H1 (cell line): ENCODE measurements at regions not wholly inside any gene's neighbourhood (a gene's known extent, or its start where the extent isn't known, plus 50 kb on each side); places are given as distances from the start of the nearest gene placed in this dataset.
"Not testable (repeated sequence)": the region's sequence is repeated elsewhere in the genome, so short reads cannot be mapped to it uniquely, and the experiment has no call there.

ENCODE experiments used
- CTCF ChIA-PET: fragments of 300-600 bp; sonication (Branson Sonifier 250); formaldehyde crosslinking; loops from one replicate; lab custom pipeline; 2021; ENCODE audit not compliant: partially characterized antibody; lab: Charles Lee
- POLR2A ChIA-PET: fragments of 300-600 bp; sonication (Branson Sonifier 250); formaldehyde crosslinking; loops from one replicate; lab custom pipeline; 2021; ENCODE audit warnings: inconsistent platforms; ENCODE audit not compliant: partially characterized antibody; lab: Charles Lee
- DNase-seq, 2 experiments: peaks; one replicate each; pipeline versions ENCODE4 v3.0.0 to v3.0.0-alpha.2; 2010 to 2022; ENCODE audit warnings: low spot score in 2 of 2, low read depth in 1 of 2, mixed read lengths in 1 of 2
- FAIRE-seq: peaks from 2 replicates; lab custom pipeline; 2011; peaks lifted over from hg19 to GRCh38; lab: Jason Lieb, UNC
- H2AFZ ChIP-seq: 2 replicates; pipeline ENCODE4 v1.8.1; 2012; ENCODE audit warnings: low read length, inconsistent platforms
- H2AK5ac ChIP-seq: 2 replicates; pipeline ENCODE4 v1.6.1; 2013; ENCODE audit warnings: low read depth, low read length
- H2BK120ac ChIP-seq: replicated peaks from 2 replicates; pipeline ENCODE3; 2013; ENCODE audit warnings: low read depth, low read length, inconsistent platforms
- H2BK12ac ChIP-seq: 2 replicates; pipeline ENCODE4 v1.6.1; 2013; ENCODE audit warnings: low read depth, low read length
- H2BK15ac ChIP-seq: 2 replicates; pipeline ENCODE4 v1.6.1; 2013; ENCODE audit warnings: low read length
- H2BK20ac ChIP-seq: 2 replicates; pipeline ENCODE4 v1.6.1; 2013; ENCODE audit warnings: low read length
- H2BK5ac ChIP-seq: 2 replicates; pipeline ENCODE4 v1.6.1; 2013; ENCODE audit warnings: low read depth, low read length
- H3K14ac ChIP-seq: 2 replicates; pipeline ENCODE4 v1.6.1; 2013; ENCODE audit warnings: inconsistent platforms; ENCODE audit not compliant: insufficient read length
- H3K18ac ChIP-seq: 2 replicates; pipeline ENCODE4 v1.6.1; 2013; ENCODE audit warnings: low read length; ENCODE audit errors: extremely low read depth
- H3K23ac ChIP-seq: 2 replicates; pipeline ENCODE4 v1.6.1; 2013; ENCODE audit warnings: inconsistent platforms; ENCODE audit not compliant: insufficient read length
- H3K23me2 ChIP-seq: 2 replicates; pipeline ENCODE4 v1.6.1; 2013; ENCODE audit warnings: low read depth, low read length
- H3K27ac ChIP-seq: 2 replicates; pipeline ENCODE4 v1.6.1; 2011; ENCODE audit warnings: low read depth, low read length, inconsistent platforms
- H3K27me3 ChIP-seq, 4 experiments: replicated peaks in 1 of 4; 1 replicate in 1 of 4; 2 replicates in 3 of 4; pipeline versions ENCODE4 v1.6.1 to v1.8.1; 2011 to 2013; ENCODE audit warnings: low read length in 3 of 4, mild to moderate bottlenecking in 3 of 4, inconsistent platforms in 2 of 4, mixed read lengths in 2 of 4, moderate library complexity in 1 of 4; ENCODE audit not compliant: control insufficient read depth in 3 of 4, insufficient read depth in 3 of 4; ENCODE audit errors: extremely low read depth in 1 of 4
- H3K36me3 ChIP-seq, 4 experiments: 2 replicates each; pipeline versions ENCODE4 v1.6.1 to v1.8.1; 2011 to 2013; ENCODE audit warnings: mild to moderate bottlenecking in 4 of 4, low read length in 3 of 4, moderate library complexity in 2 of 4, control low read depth in 1 of 4, inconsistent platforms in 1 of 4; ENCODE audit not compliant: insufficient read depth in 4 of 4, control insufficient read depth in 2 of 4
- H3K4ac ChIP-seq: replicated peaks from 2 replicates; pipeline ENCODE3; 2013; ENCODE audit warnings: low read length, low read depth, mixed read lengths, inconsistent platforms; ENCODE audit not compliant: insufficient read length
- H3K4me1 ChIP-seq, 4 experiments: replicated peaks in 1 of 4; 1 replicate in 1 of 4; 2 replicates in 3 of 4; pipeline versions ENCODE4 v1.6.1 to v1.8.1; 2011 to 2013; ENCODE audit warnings: low read length in 3 of 4, inconsistent platforms in 2 of 4, mixed read lengths in 1 of 4; ENCODE audit not compliant: insufficient read depth in 4 of 4, control insufficient read depth in 3 of 4
- H3K4me2 ChIP-seq, 2 experiments: 2 replicates each; pipeline versions ENCODE4 v1.6.1 to v1.8.1; 2011 to 2013; ENCODE audit warnings: low read depth in 2 of 2, low read length in 2 of 2, control low read depth in 1 of 2, inconsistent platforms in 1 of 2, mild to moderate bottlenecking in 1 of 2; ENCODE audit not compliant: insufficient read depth in 1 of 2
- H3K4me3 ChIP-seq, 4 experiments: fragments of 200-600, 300-600 bp in 1 of 4; sonication (generic), shearing (Covaris generic), sonication (Bioruptor Twin) in 1 of 4; 2 replicates each; pipeline versions ENCODE4 v1.5.1 to v1.8.1; 2011 to 2016; ENCODE audit warnings: low read length in 4 of 4, low read depth in 3 of 4, control low read depth in 2 of 4, inconsistent platforms in 2 of 4, mild to moderate bottlenecking in 2 of 4, mixed read lengths in 1 of 4, moderate library complexity in 1 of 4; ENCODE audit not compliant: insufficient read depth in 2 of 4; ENCODE audit errors: extremely low read depth in 1 of 4
- H3K56ac ChIP-seq: replicated peaks from 2 replicates; pipeline ENCODE3; 2013; ENCODE audit warnings: low read depth, mild to moderate bottlenecking, mixed read lengths, low read length, inconsistent platforms; ENCODE audit not compliant: insufficient read length
- H3K79me1 ChIP-seq: 2 replicates; pipeline ENCODE4 v1.6.1; 2013; ENCODE audit warnings: low read depth, low read length, control low read depth
- H3K79me2 ChIP-seq, 2 experiments: 2 replicates each; pipeline versions ENCODE4 v1.6.1 to v1.8.1; 2012 to 2013; ENCODE audit warnings: low read length in 2 of 2, mild to moderate bottlenecking in 2 of 2, inconsistent platforms in 1 of 2; ENCODE audit not compliant: insufficient read depth in 2 of 2, control insufficient read depth in 1 of 2
- H3K9ac ChIP-seq, 4 experiments: replicated peaks in 1 of 4; 1 replicate in 1 of 4; 2 replicates in 3 of 4; pipeline versions ENCODE4 v1.6.1 to v1.8.1; 2011 to 2013; ENCODE audit warnings: low read depth in 3 of 4, low read length in 3 of 4, control low read depth in 2 of 4, mild to moderate bottlenecking in 2 of 4, moderate library complexity in 2 of 4, inconsistent platforms in 1 of 4; ENCODE audit errors: extremely low read depth in 1 of 4
- H3K9me3 ChIP-seq, 2 experiments: 2 replicates each; pipeline versions ENCODE4 v1.6.1 to v1.8.1; 2012 to 2013; ENCODE audit warnings: mild to moderate bottlenecking in 2 of 2, moderate library complexity in 2 of 2, control low read depth in 1 of 2, inconsistent platforms in 1 of 2, low read depth in 1 of 2, low read length in 1 of 2, mixed read lengths in 1 of 2; ENCODE audit not compliant: insufficient read depth in 2 of 2
- H4K20me1 ChIP-seq, 2 experiments: replicated peaks in 1 of 2; 2 replicates each; pipeline versions ENCODE3 to v1.8.1; 2011 to 2013; ENCODE audit warnings: inconsistent platforms in 2 of 2, low read length in 2 of 2, mild to moderate bottlenecking in 1 of 2; ENCODE audit not compliant: insufficient read depth in 2 of 2, control insufficient read depth in 1 of 2
- H4K5ac ChIP-seq: 2 replicates; pipeline ENCODE4 v1.6.1; 2013; ENCODE audit warnings: low read length, low read depth, mixed read lengths, inconsistent platforms; ENCODE audit not compliant: insufficient read length
- H4K8ac ChIP-seq: 2 replicates; pipeline ENCODE4 v1.8.0; 2013; ENCODE audit warnings: mild to moderate bottlenecking, moderate library complexity, low read length, inconsistent platforms; ENCODE audit not compliant: insufficient read depth; ENCODE audit errors: extremely low read depth
- H4K91ac ChIP-seq: replicated peaks from 2 replicates; pipeline ENCODE3; 2013; ENCODE audit warnings: low read length, mixed read lengths, inconsistent platforms; ENCODE audit not compliant: insufficient read length
- WGBS, 2 experiments: shearing (Covaris generic) in 1 of 2; methylation state at CpG; one replicate each; pipeline versions ENCODE4 v1.1.6 to v1.1.7; 2013 to 2015; ENCODE audit warnings: low lambda C conversion rate in 2 of 2, mixed read lengths in 2 of 2, inconsistent platforms in 1 of 2, low coverage in 1 of 2, missing lambda C conversion rate in 1 of 2; ENCODE audit not compliant: insufficient replicate concordance in 2 of 2, insufficient coverage in 1 of 2, insufficient read length in 1 of 2; ENCODE audit errors: extremely low coverage in 1 of 2, missing lambda C conversion rate in 1 of 2; 5-methylcytosine and 5-hydroxymethylcytosine counted together

- H3K23me2 ChIP-seq, H3K79me2 ChIP-seq, H3K27ac ChIP-seq, H3K23ac ChIP-seq, H3K18ac ChIP-seq, H3K79me1 ChIP-seq, H3K4me3 ChIP-seq, H4K8ac ChIP-seq, H2BK12ac ChIP-seq, H3K4me2 ChIP-seq, H3K27me3 ChIP-seq, H3K56ac ChIP-seq, H3K14ac ChIP-seq, H2AFZ ChIP-seq, H3K36me3 ChIP-seq, H2BK5ac ChIP-seq, FAIRE-seq, H4K5ac ChIP-seq, H2BK120ac ChIP-seq, H4K20me1 ChIP-seq, H3K4ac ChIP-seq, POLR2A ChIA-PET, H2BK15ac ChIP-seq, DNase-seq, H3K9me3 ChIP-seq, H4K91ac ChIP-seq, H3K9ac ChIP-seq, H3K4me1 ChIP-seq, H2BK20ac ChIP-seq, H2AK5ac ChIP-seq: not testable (repeated sequence)
- 67% methylated on average over 1 of the region's 1 CpG; no CpG with 5 or more reads in 1 of the 2 experiments for WGBS, 2 experiments
- CTCF ChIA-PET = interaction anchor here (0.6 kb wide), 2 partner anchors 53 to 156 kb away, joined by 3 read pairs; no protein-coding TSS in a partner anchor
Measured at GRCh38 chr1:182221367-182221766, 159.9 kb upstream of the ZNF648 start.
